ENCODE measurements at regions not wholly inside any gene's neighbourhood (a gene's known extent, or its start where the extent isn't known, plus 50 kb on each side); places are given as distances from the start of the nearest gene placed in this dataset.

GRCh38 chr6:76677017-76677416 is 604.6 kb upstream of the IMPG1 start:
- TF ChIP-seq TAF1 (conservative IDR thresholded peaks at IDR 0.05) (no peak), CTCF (IDR thresholded peaks at IDR 0.05; ENCODE audit: low read depth, low read length, missing input control) (no peak), ZBTB33 (IDR thresholded peaks at IDR 0.05) (no peak), FOXA1 (IDR thresholded peaks at IDR 0.05) (no peak), SP1 (IDR thresholded peaks at IDR 0.05) (no peak), MAX (IDR thresholded peaks at IDR 0.05) (no peak), JUND (IDR thresholded peaks at IDR 0.05) (no peak), YY1 (IDR thresholded peaks at IDR 0.05) (no peak)

Measured in liver (tissue), 3 donors.